Mucosa of rectum (tissue), 2 donors: ENCODE measurements at regions not wholly inside any gene's neighbourhood (a gene's known extent, or its start where the extent isn't known, plus 50 kb on each side); places are given as distances from the start of the nearest gene placed in this dataset.

Experiments
- H3K27ac ChIP-seq, 2 donors: one replicate each; pipeline ENCODE4 v1.7.0; 2013; ENCODE audit warnings: inconsistent platforms in 2 of 2, low read depth in 2 of 2, low read length in 2 of 2
- H3K27me3 ChIP-seq, 2 donors: one replicate each; pipeline ENCODE4 v1.7.0; 2013; ENCODE audit warnings: low read length in 2 of 2; ENCODE audit not compliant: control insufficient read depth in 2 of 2, insufficient read depth in 2 of 2
- H3K36me3 ChIP-seq, 2 donors: one replicate each; pipeline ENCODE4 v1.7.0; 2013; ENCODE audit warnings: low read length in 2 of 2; ENCODE audit not compliant: control insufficient read depth in 2 of 2, insufficient read depth in 2 of 2
- H3K4me1 ChIP-seq, 2 donors: one replicate each; pipeline ENCODE4 v1.7.0; 2013; ENCODE audit warnings: low read length in 2 of 2, mild to moderate bottlenecking in 1 of 2; ENCODE audit not compliant: control insufficient read depth in 2 of 2, insufficient read depth in 2 of 2
- H3K4me3 ChIP-seq, 2 donors: one replicate each; pipeline ENCODE4 v1.7.0; 2013; ENCODE audit warnings: low read length in 2 of 2
- H3K9ac ChIP-seq, 2 donors: one replicate each; pipeline ENCODE4 v1.7.0; 2013; ENCODE audit warnings: low read length in 2 of 2, low read depth in 1 of 2, mild to moderate bottlenecking in 1 of 2
- H3K9me3 ChIP-seq, 2 donors: one replicate each; pipeline ENCODE4 v1.7.0; 2013; ENCODE audit warnings: low read length in 2 of 2; ENCODE audit not compliant: control insufficient read depth in 2 of 2
- donor health status: healthy.
- donor health status: Normal muscosa, but diverticular disease.

- Histone ChIP-seq H3K4me3 (no peak overlapping the region), H3K27ac (no peak overlapping the region), H3K9me3 (no peaks in the 10 kb centered on the region), H3K4me1 (no peaks in the 10 kb centered on the region), H3K27me3 (no peaks in the 10 kb centered on the region), H3K36me3 (no peaks in the 10 kb centered on the region), H3K9ac (no peak overlapping the region)
Measured at GRCh38 chr20:60598528-60598927, 640.3 kb downstream of the CDH26 start.

DNA sequence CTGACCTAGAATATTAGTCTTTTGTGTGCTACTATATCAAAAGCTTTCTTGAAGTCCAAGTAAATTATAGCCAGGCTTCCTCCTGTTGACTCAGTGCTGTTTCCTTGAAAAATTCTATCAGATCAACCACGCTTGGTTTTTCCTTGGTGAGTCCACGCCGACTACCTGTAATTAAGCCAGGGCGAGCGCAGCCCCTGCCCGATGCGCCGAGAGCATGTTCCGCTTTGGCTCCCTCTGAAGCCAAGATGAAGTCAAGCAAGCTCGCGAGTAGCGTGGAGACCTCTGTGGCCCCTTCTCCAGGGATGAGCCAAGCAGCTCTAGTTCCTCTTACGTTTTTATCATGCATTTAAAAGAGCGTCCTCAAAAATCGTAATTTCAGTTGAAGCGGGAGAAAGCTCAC is 641.2 kb downstream of the CDH26 start:
- Histone ChIP-seq H3K27me3 (no peaks in the 10 kb centered on the region), H3K9me3 (no peaks in the 10 kb centered on the region), H3K9ac (no peak overlapping the region), H3K4me3 (no peak overlapping the region), H3K36me3 (no peaks in the 10 kb centered on the region), H3K4me1 (no peaks in the 10 kb centered on the region), H3K27ac (no peak overlapping the region)

GRCh38 chr20:60600036-60600435 is 641.8 kb downstream of the CDH26 start:
- Histone ChIP-seq H3K27me3 (no peaks in the 10 kb centered on the region), H3K9ac (no peak overlapping the region), H3K4me3 (no peak overlapping the region), H3K27ac (no peak overlapping the region), H3K4me1 (no peaks in the 10 kb centered on the region), H3K9me3 (no peaks in the 10 kb centered on the region), H3K36me3 (no peaks in the 10 kb centered on the region)

GRCh38 chr20:60624066-60624465 is 628.0 kb upstream of the CDH4 start:
- no peaks in the 10 kb centered on the region for H3K4me1 ChIP-seq
- H3K36me3 ChIP-seq, result no peaks in the 10 kb centered on the region
- peaks cover 0 to 7% of the 10 kb centered on the region in 2 donors for H3K9me3 ChIP-seq
- H3K4me3 ChIP-seq, result no peak overlapping the region
- no peak overlapping the region for H3K27ac ChIP-seq
- H3K9ac ChIP-seq, result no peak overlapping the region
- no peaks in the 10 kb centered on the region for H3K27me3 ChIP-seq

DNA sequence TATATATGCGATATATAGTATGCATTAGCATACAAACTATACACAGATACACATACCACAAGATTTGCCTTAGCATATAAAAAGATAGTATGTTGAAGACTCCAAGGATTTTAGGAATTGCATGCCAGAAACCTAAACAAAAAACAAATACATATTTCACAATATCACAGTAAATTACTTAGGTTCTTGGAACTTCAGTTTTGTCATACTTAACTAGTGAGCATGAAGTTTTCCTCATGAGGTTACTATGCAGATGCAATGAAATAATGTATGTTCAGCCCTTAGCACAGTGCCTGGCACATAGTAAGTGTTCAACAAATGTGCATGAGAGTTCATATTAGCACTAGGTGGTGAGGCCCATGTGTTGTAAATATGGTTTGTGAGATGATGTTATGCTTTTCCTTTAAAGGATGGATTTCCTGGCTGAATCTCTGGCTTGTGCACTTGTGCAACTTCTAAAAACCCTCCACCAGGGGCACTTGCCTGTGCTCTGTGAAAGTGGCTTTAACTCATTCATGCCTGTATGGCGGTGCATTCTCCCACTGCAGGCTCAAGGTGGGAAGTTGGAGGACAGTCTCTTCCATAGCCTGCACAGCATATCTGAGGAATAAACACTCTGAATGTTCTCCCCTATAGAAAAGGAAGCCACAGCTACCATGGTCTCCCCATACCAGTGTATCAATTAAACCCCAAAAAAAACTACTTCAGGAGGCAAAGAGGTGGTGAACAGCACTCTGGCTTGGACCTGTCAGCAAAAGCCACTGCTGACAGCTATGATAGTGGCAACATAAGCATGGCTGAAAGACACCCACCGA is 624.1 kb upstream of the CDH4 start:
- peaks cover 0 to 3% of the 10 kb centered on the region in 2 donors for H3K9me3 ChIP-seq
- H3K36me3 ChIP-seq, result no peaks in the 10 kb centered on the region
- H3K4me1 ChIP-seq, result no peaks in the 10 kb centered on the region
- no peaks in the 10 kb centered on the region for H3K27me3 ChIP-seq
- no peak overlapping the region for H3K4me3 ChIP-seq
- no peak overlapping the region for H3K9ac ChIP-seq
- no peak overlapping the region for H3K27ac ChIP-seq

DNA sequence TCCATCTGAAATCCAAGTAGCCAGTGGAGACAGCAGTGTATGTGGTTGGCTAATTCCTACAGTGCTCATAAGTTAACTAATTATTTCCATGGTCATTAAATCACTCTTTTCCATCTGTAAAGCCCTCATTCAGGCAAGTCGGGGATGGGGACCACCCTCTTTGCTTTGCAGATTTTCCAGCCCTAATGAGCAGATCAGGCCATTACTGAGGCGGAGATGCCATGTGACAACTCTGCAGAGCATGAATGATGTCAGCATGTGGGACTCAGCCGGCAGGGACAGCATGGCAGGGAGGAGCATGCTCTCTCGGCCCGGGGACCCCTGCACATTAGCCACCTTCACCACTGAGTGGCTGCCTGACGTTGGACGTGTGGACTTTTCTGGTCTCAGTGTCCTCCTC is 623.3 kb upstream of the CDH4 start:
- no peak overlapping the region for H3K9ac ChIP-seq
- no peaks in the 10 kb centered on the region for H3K4me1 ChIP-seq
- no peak overlapping the region for H3K27ac ChIP-seq
- H3K27me3 ChIP-seq, result no peaks in the 10 kb centered on the region
- no peak overlapping the region for H3K4me3 ChIP-seq
- peaks cover 0 to 5% of the 10 kb centered on the region in 2 donors for H3K9me3 ChIP-seq
- no peaks in the 10 kb centered on the region for H3K36me3 ChIP-seq

DNA sequence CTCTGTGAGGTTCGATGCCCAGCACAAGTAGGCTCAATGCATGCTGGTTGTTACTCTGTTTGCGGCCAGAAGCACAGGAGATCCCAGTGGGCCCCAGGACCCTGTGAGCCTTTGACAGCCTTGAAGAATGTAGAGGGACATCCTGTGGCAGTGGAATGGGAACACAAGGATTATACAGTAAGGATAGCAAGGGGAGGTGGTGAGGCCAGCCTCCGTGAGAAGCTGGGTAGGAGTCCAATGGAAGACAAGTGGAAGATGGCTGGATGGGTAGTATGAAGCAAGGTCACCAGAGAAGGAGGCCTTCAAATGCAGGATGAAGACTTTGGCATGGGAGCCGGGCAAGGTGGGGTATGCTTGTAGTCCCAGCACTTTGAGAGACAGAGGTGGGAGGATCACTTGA is 622.9 kb upstream of the CDH4 start:
- no peaks in the 10 kb centered on the region for H3K4me1 ChIP-seq
- no peak overlapping the region for H3K4me3 ChIP-seq
- H3K9ac ChIP-seq, result no peak overlapping the region
- H3K27ac ChIP-seq, result no peak overlapping the region
- H3K27me3 ChIP-seq, result no peaks in the 10 kb centered on the region
- H3K9me3 ChIP-seq, result peaks cover 0 to 5% of the 10 kb centered on the region in 2 donors
- H3K36me3 ChIP-seq, result no peaks in the 10 kb centered on the region

GRCh38 chr20:60630609-60631008 is 621.5 kb upstream of the CDH4 start:
- Histone ChIP-seq H3K9me3 (peaks cover 0 to 5% of the 10 kb centered on the region in 2 donors), H3K4me3 (no peak overlapping the region), H3K27ac (no peak overlapping the region), H3K9ac (no peak overlapping the region), H3K27me3 (no peaks in the 10 kb centered on the region), H3K4me1 (no peaks in the 10 kb centered on the region), H3K36me3 (no peaks in the 10 kb centered on the region)

- H3K9me3 ChIP-seq, result peaks cover 0 to 5% of the 10 kb centered on the region in 2 donors
- H3K27ac ChIP-seq, result no peak overlapping the region
- no peaks in the 10 kb centered on the region for H3K36me3 ChIP-seq
- no peak overlapping the region for H3K4me3 ChIP-seq
- H3K27me3 ChIP-seq, result no peaks in the 10 kb centered on the region
- H3K4me1 ChIP-seq, result no peaks in the 10 kb centered on the region
- H3K9ac ChIP-seq, result no peak overlapping the region
Measured at GRCh38 chr20:60631585-60632287, 620.3 kb upstream of the CDH4 start.

- Histone ChIP-seq H3K9ac (no peak overlapping the region), H3K36me3 (no peaks in the 10 kb centered on the region), H3K27me3 (no peaks in the 10 kb centered on the region)
Measured at GRCh38 chr20:60632391-60633262, 619.4 kb upstream of the CDH4 start.

More at GRCh38 chr20:60632391-60633262, 619.4 kb upstream of the CDH4 start:
- Histone ChIP-seq H3K27ac (no peak overlapping the region), H3K9me3 (peaks cover 0 to 5% of the 10 kb centered on the region in 2 donors), H3K4me3 (no peak overlapping the region), H3K4me1 (no peaks in the 10 kb centered on the region)
